NCI-H1694 (cell line): ENCODE measurements at regions not wholly inside any gene's neighbourhood (a gene's known extent, or its start where the extent isn't known, plus 50 kb on each side); places are given as distances from the start of the nearest gene placed in this dataset.
"Not testable (repeated sequence)": the region's sequence is repeated elsewhere in the genome, so short reads cannot be mapped to it uniquely, and the experiment has no call there.

Source experiments
- DNase-seq: peaks from one replicate; lab custom pipeline; 2025; lab: John Stamatoyannopoulos, UW

GRCh38 chr9:108444400-108445358 is 411.1 kb downstream of the ACTL7B start:
- no peak for DNase-seq

- DNase-seq = no peak
Observed at GRCh38 chr9:108443741-108444140, 412.0 kb downstream of the ACTL7B start.

DNA sequence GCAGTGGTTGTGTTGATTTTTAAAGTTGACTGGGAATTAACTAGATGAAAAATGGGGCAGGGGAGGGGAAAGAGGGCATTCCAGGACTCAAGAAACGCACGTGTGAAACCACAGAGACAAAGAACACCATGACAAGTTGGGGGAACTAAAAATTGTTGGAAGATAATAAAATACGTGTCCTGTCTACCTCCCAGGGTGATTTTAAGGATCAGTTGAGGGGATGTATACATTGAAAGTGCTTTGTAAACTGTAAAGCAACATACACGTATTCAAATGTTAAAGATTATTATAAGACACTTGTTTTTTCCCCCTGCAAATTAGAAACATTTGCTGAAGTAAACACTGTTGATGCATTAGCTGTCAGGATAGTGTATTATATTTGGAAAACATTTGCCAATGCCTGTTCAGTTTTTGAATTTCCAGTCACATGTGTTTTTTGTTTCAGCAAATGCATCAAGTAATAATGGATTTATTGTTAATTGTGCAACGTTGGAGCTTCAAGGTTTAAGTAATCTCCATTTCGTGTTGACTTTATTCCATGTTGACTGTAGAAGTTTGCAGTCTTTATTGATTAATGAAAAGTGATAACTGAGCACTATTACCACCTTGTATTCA is 412.7 kb downstream of the ACTL7B start:
- DNase-seq = no peak

- no peak for DNase-seq
Observed at GRCh38 chr9:108442627-108443018, 413.2 kb downstream of the ACTL7B start.

GRCh38 chr9:108441726-108442125 is 414.1 kb downstream of the ACTL7B start:
- no peak for DNase-seq

GRCh38 chr9:108441251-108441650 is 414.5 kb downstream of the ACTL7B start:
- no peak for DNase-seq

DNA sequence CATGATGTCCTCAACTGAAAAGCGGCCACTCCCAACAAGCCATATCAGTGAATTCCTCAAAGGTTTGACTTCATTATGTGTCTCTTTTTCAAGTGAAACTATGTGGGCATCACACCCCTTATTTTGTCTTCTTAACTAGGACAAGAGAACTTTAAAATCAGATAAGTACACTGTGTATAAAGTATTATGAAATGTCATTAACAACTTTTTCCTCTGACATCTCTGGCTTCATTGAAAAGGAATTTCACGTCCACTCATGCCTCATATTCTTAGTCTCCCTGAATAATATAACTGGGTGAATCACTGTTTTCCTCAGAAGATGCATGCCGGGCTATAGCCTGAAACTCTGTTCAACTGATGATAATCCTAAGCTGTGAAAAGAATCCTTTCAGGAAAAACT is 415.8 kb downstream of the ACTL7B start:
- no peak for DNase-seq

DNA sequence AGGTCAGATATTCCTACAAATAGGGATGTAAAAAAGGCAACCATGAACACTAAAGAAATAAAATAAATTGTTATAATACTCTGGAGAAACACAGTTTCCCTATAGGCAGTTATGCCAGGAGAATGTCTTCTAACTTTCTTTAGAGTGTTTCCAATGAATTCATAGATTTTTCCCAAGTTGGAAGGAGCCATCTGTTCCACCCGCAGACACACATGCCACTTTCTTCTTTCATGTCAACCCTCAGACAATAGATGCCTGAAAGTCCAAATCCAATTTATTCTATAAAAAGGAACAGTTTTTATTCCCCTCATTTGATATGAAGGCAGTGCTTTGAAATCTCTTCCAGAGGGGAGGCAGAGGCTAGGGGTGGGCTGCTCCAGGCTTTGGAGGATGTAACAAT is 418.1 kb downstream of the ACTL7B start:
- no peak for DNase-seq

DNA sequence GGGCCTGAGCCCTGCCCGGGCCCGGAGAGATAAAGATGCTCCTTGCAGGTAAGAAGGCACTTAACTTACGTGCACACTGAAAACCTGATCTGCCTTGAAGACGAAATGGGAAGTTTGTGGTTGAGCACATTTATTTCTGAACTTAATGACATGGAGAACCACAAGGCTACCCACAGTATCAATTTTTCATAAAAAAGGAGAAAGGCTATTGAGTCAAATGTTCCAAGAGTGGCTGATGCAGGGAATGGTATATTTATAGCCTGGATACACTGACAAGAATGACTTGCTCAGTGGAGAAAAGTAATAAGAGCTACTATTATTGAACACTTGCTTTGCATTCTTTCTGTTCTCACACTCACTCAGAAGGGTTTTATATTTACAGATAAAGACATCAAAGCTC is 419.3 kb downstream of the ACTL7B start:
- DNase-seq = no peak

- DNase-seq = no peak
Observed at GRCh38 chr9:108434502-108434901, 421.3 kb downstream of the ACTL7B start.

GRCh38 chr9:108434036-108434435 is 421.8 kb downstream of the ACTL7B start:
- no peak for DNase-seq

GRCh38 chr9:108430655-108431054 is 425.1 kb downstream of the ACTL7B start:
- no peak for DNase-seq

DNA sequence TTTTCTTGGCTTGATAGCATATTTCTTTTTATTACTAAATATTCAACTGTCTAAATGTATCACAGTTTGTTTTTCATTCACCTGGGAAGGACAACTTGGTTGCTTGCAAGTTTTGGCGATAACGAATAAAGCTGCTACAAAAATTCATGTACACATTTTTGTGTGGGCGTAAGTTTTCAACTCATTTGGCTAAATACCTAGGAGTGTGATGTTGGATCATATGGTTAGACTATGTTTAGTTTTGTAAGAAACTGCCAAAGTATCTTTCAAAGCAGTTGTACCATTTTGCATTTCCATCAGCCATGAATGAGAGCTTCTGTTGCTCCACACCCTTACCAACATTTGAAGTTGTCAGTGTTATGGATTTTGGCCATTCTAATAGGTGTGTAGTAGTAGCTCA is 428.0 kb downstream of the ACTL7B start:
- DNase-seq = no peak

GRCh38 chr9:108426421-108426940 is 429.3 kb downstream of the ACTL7B start:
- DNase-seq = not testable (repeated sequence)

- no peak for DNase-seq
Observed at GRCh38 chr9:108423433-108423832, 432.4 kb downstream of the ACTL7B start.

GRCh38 chr9:108419379-108419778 is 436.4 kb downstream of the ACTL7B start:
- no peak for DNase-seq

- DNase-seq = no peak
Observed at GRCh38 chr9:108417726-108418125, 438.1 kb downstream of the ACTL7B start.

DNA sequence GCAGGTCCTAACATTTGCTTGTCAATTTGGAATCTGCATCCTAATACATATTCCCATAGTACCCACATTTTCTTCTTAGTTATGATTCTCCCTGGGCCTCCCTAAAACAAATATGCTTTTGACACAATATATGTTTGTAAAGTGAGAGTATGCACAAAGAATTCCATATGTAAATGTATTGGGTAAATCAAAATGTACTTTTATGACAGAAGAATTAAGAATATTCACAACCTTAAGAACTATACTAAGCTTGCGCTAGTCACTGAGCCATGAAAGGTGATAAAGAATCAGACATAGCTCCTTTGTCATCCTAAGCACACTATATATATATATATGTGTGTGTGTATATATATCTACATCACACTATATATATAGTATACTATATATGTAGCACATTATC is 438.5 kb downstream of the ACTL7B start:
- DNase-seq = no peak

GRCh38 chr9:108416324-108416723 is 439.5 kb downstream of the ACTL7B start:
- DNase-seq = no peak

DNA sequence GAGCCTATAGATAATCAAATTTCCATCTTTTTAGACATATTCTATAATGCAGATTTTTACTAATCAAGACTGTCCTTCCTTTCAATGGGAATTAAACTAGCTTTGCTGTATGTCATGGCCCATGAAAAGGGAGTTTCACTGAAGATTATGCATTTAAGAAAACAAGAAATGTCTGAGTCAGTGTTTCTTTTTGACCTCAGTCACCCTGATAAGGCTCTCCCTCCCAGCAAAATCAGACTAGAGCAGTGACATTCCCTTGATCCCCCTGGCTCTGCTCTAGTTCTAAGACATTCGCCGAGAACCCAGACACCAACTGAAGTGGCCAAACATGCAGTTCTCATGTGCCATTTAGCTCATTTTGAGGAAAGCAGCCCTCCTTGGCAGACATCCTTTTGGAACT is 442.0 kb downstream of the ACTL7B start:
- no peak for DNase-seq

- no peak for DNase-seq
Observed at GRCh38 chr9:108412755-108413154, 443.0 kb downstream of the ACTL7B start.

- DNase-seq = no peak
Observed at GRCh38 chr9:108411632-108412031, 444.2 kb downstream of the ACTL7B start.

GRCh38 chr9:108410161-108410560 is 445.6 kb downstream of the ACTL7B start:
- DNase-seq = no peak
